ENCODE measurements at regions not wholly inside any gene's neighbourhood (a gene's known extent, or its start where the extent isn't known, plus 50 kb on each side); places are given as distances from the start of the nearest gene placed in this dataset.

DNA sequence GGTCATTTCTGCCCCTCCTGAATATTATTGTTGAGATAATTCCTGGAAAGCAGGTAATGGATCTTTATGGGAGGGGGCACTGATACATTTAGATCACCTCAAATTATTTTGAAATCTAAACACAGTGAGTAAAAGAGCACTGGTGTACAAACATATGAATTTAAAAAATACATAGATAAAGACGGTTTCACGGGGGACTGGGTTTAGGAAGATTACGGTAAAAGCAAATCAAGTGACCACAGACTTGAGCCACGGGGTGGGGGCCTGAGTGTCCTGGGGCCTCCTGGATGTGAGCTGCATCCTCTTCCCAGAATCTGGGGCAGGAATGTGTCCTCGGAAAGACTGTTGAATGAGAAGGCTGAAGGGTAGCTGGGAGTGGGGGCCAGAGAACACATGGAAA, 219.1 kb upstream of the KLF6 start:
- Histone ChIP-seq H3K27me3 (no peaks in the 10 kb centered on the region), H3K4me3 (replicated peaks in 1 of 3) (no peak overlapping the region), H3K9me3 (no peaks in the 10 kb centered on the region), H3K27ac (no peak overlapping the region), H3K4me1 (no peaks in the 10 kb centered on the region), H3K36me3 (no peaks in the 10 kb centered on the region)
- DNase-seq: no peak
- WGBS, 2 donors: 74 to 76% methylated on average over 5 of the region's 5 CpGs
- TF ChIP-seq, protein P1, sequence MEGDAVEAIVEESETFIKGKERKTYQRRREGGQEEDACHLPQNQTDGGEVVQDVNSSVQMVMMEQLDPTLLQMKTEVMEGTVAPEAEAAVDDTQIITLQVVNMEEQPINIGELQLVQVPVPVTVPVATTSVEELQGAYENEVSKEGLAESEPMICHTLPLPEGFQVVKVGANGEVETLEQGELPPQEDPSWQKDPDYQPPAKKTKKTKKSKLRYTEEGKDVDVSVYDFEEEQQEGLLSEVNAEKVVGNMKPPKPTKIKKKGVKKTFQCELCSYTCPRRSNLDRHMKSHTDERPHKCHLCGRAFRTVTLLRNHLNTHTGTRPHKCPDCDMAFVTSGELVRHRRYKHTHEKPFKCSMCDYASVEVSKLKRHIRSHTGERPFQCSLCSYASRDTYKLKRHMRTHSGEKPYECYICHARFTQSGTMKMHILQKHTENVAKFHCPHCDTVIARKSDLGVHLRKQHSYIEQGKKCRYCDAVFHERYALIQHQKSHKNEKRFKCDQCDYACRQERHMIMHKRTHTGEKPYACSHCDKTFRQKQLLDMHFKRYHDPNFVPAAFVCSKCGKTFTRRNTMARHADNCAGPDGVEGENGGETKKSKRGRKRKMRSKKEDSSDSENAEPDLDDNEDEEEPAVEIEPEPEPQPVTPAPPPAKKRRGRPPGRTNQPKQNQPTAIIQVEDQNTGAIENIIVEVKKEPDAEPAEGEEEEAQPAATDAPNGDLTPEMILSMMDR (IDR thresholded peaks at IDR 0.05): no peak
- no peak for TF ChIP-seq POLR2A (IDR thresholded peaks at IDR 0.05)
- intact Hi-C loops (cut with DNase I): no loop called here

DNA sequence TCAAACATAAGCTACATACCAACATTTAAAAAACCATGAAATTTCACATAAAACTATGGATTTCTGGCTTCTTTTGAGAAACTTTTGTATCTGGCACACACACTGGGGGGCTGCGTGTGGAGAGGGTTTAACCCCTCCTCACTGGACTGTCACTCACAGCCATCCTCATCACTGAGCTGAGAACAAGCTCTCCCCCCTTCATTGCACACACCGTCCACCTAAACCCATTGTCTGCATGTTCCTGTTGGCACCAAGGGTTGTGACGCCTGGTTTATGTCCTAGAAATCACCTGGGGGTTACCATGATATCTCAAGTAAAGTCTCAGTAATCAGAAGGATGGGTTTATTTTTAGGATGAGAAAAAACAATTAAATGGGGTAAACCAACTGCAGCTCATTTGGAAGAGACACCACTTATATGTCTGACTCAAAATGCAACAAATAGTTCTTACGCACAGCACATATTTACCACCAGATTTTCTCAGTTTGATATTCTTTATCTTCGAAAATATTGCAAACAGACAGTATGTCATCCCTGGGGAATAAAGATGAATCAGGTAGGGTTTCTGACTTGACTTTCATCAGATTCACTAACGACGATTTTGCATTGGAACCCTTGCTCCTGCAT, 218.5 kb upstream of the KLF6 start:
- no peaks in the 10 kb centered on the region for H3K9me3 ChIP-seq
- H3K27me3 ChIP-seq: no peaks in the 10 kb centered on the region
- TF ChIP-seq, protein P1 (IDR thresholded peaks at IDR 0.05): no peak
- TF ChIP-seq POLR2A (IDR thresholded peaks at IDR 0.05): no peak
- no peak overlapping the region for H3K4me3 ChIP-seq (replicated peaks in 1 of 3)
- H3K4me1 ChIP-seq: no peaks in the 10 kb centered on the region
- DNase-seq: no peak
- H3K36me3 ChIP-seq: no peaks in the 10 kb centered on the region
- no peak overlapping the region for H3K27ac ChIP-seq
- intact Hi-C loops (cut with DNase I): no loop called here
- WGBS, 2 donors: 94 to 96% methylated on average over 7 of the region's 7 CpGs

DNA sequence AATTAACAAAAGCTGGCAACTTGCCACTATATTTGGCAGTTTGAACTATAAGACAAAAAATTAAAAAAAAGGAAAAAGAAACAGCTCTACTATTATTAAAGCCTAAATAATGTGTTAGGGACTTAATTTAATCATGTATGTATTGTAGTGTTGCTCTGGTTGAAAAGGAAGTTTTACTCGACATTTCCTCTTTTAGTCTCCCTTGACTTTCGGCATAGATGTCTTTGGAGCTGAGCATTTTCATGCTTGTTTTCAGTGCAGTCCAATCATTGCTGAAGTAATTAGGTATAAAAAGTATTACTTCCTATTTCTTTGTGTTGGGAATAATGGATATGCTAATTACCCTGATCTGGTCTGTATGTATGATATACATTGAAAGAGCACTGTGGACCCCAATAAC, 216.8 kb upstream of the KLF6 start:
- H3K27ac ChIP-seq: no peak overlapping the region
- no peak for DNase-seq
- no peaks in the 10 kb centered on the region for H3K9me3 ChIP-seq
- H3K36me3 ChIP-seq: no peaks in the 10 kb centered on the region
- no peak for TF ChIP-seq POLR2A (IDR thresholded peaks at IDR 0.05)
- TF ChIP-seq, protein P1 (IDR thresholded peaks at IDR 0.05): no peak
- H3K4me3 ChIP-seq (replicated peaks in 1 of 3): no peak overlapping the region
- intact Hi-C loops (cut with DNase I): no loop called here
- whole genome bisulfite sequencing, 2 donors: 89 to 92% methylated on average over 2 of the region's 2 CpGs
- no peaks in the 10 kb centered on the region for H3K4me1 ChIP-seq
- H3K27me3 ChIP-seq: no peaks in the 10 kb centered on the region

DNA sequence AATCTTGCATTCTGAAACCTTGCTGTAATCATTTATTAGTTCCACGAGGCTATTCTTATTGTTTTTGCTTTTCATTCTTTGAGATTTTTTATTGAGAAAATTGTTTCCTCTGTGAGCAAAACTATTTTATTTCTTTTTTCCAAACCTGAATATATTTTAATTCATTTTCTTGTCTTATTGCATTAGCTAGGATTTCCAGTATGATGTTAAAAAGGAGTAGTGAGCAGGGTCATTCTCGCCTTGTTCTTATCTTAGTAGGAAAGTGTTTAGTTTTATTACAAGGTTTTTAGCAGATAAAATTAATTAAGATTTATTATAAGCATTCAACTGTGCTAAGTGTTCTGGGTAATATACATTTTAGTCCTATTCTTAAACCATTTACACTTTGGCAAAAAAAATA, 214.6 kb upstream of the KLF6 start:
- peaks cover 8 to 12% of the 10 kb centered on the region in 2 donors for H3K4me1 ChIP-seq
- intact Hi-C loops (cut with DNase I): no loop called here

DNA sequence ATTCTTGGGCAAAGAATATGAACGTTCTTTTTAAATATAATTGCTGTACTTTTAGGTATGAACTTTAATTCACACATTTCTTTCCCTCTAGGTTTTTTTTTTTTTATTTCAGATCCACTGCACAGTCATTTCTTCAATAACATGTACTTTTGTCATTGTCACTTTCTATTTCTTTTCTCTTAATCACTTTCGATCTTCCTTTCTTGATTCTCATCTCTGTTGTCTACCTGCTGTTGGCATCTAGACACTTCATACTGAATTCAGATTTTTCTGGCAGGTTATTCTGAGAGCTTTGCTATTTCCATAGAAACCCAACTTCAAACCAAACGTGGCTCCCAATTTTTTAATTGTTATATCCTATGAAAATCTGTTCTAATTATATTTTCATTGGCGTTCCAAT, 211.7 kb upstream of the KLF6 start:
- TF ChIP-seq POLR2A (IDR thresholded peaks at IDR 0.05): no peak
- TF ChIP-seq, protein P1 (IDR thresholded peaks at IDR 0.05): no peak
- Histone ChIP-seq H3K36me3 (no peaks in the 10 kb centered on the region), H3K9me3 (no peaks in the 10 kb centered on the region), H3K27ac (no peak overlapping the region), H3K4me1 (peaks cover 8 to 12% of the 10 kb centered on the region in 2 donors), H3K27me3 (no peaks in the 10 kb centered on the region), H3K4me3 (replicated peaks in 1 of 3) (no peak overlapping the region)
- intact Hi-C loops (cut with DNase I): no loop called here
- WGBS, 2 donors: 80 to 84% methylated on average over 4 of the region's 4 CpGs
- DNase-seq: no peak

More for the DNA sequence above, 214.6 kb upstream of the KLF6 start:
- Histone ChIP-seq H3K9me3 (no peaks in the 10 kb centered on the region), H3K36me3 (no peaks in the 10 kb centered on the region), H3K27me3 (no peaks in the 10 kb centered on the region), H3K27ac (no peak overlapping the region), H3K4me3 (replicated peaks in 1 of 3) (no peak overlapping the region)
- no peak for TF ChIP-seq POLR2A (IDR thresholded peaks at IDR 0.05)
- TF ChIP-seq, protein P1 (IDR thresholded peaks at IDR 0.05): no peak
- DNase-seq: no peak
- WGBS, 2 donors: 93 to 94% methylated on average over 2 of the region's 2 CpGs

All from thyroid gland (tissue), 4 donors.